Suprapubic skin (tissue), 4 donors: ENCODE measurements at regions not wholly inside any gene's neighbourhood (a gene's known extent, or its start where the extent isn't known, plus 50 kb on each side); places are given as distances from the start of the nearest gene placed in this dataset.

Source experiments
- POLR2A ChIP-seq, 2 donors: fragments of 450-650 bp; IDR thresholded peaks; one replicate each; pipeline ENCODE4 v1.6.1; 2017; ENCODE audit warnings: antibody characterized with exemption in 2 of 2, mild to moderate bottlenecking in 2 of 2, moderate library complexity in 2 of 2
- POLR2AphosphoS5 ChIP-seq, 3 donors: sonication (generic); formaldehyde crosslinking; IDR thresholded peaks; one replicate each; pipeline ENCODE4 v1.6.1; 2017; ENCODE audit warnings: antibody characterized with exemption in 3 of 3
- TF ChIP-seq, protein P1 (sequence below), 2 donors: fragments of 200-600 bp in 1 of 2; fragments of 450-650 bp in 1 of 2; sonication (generic) in 1 of 2; IDR thresholded peaks; one replicate each; pipeline ENCODE4 v1.5.1; 2016 to 2019; ENCODE audit warnings: antibody characterized with exemption in 2 of 2, mild to moderate bottlenecking in 1 of 2, moderate library complexity in 1 of 2

DNA sequence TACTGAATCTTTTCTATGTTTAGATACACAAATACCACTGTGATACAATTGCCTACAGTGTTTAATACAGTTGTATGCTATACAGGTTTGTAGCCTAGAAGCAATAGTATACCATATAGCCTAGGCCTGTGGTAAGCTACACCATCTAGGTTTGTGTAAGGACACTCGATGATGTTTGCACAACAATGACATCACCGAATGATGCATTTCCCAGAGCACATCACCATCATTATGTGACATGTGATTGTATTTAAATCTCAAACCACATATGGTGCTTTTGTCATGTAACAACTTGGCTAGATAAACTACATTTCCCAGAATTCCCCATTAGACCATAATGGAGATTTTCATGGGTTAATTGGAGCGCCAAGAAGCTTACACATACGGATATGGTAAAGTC lies 128.4 kb upstream of the CPNE8 start:
- TF ChIP-seq, protein P1, sequence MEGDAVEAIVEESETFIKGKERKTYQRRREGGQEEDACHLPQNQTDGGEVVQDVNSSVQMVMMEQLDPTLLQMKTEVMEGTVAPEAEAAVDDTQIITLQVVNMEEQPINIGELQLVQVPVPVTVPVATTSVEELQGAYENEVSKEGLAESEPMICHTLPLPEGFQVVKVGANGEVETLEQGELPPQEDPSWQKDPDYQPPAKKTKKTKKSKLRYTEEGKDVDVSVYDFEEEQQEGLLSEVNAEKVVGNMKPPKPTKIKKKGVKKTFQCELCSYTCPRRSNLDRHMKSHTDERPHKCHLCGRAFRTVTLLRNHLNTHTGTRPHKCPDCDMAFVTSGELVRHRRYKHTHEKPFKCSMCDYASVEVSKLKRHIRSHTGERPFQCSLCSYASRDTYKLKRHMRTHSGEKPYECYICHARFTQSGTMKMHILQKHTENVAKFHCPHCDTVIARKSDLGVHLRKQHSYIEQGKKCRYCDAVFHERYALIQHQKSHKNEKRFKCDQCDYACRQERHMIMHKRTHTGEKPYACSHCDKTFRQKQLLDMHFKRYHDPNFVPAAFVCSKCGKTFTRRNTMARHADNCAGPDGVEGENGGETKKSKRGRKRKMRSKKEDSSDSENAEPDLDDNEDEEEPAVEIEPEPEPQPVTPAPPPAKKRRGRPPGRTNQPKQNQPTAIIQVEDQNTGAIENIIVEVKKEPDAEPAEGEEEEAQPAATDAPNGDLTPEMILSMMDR (IDR thresholded peaks at IDR 0.05), result no peak
- TF ChIP-seq POLR2A (IDR thresholded peaks at IDR 0.05) (no peak), POLR2AphosphoS5 (IDR thresholded peaks at IDR 0.05) (no peak)
